Adipocyte (in vitro differentiated cells): ENCODE measurements at regions not wholly inside any gene's neighbourhood (a gene's known extent, or its start where the extent isn't known, plus 50 kb on each side); places are given as distances from the start of the nearest gene placed in this dataset.

Source experiments
- DNase-seq: peaks from one replicate; pipeline ENCODE4 v3.0.0-alpha.2; 2015; ENCODE audit warnings: low read depth
- H3K27me3 ChIP-seq: replicated peaks from 2 replicates; pipeline ENCODE4 v1.7.0; 2013; ENCODE audit warnings: mild to moderate bottlenecking, low read length, moderate library complexity; ENCODE audit not compliant: control insufficient read depth, insufficient read depth
- H3K36me3 ChIP-seq: 2 replicates; pipeline ENCODE4 v1.7.0; 2013; ENCODE audit warnings: low read length, mild to moderate bottlenecking, moderate library complexity; ENCODE audit not compliant: control insufficient read depth, insufficient read depth, severe bottlenecking
- H3K4me1 ChIP-seq: 2 replicates; pipeline ENCODE4 v1.7.0; 2013; ENCODE audit warnings: mild to moderate bottlenecking, low read length, moderate library complexity; ENCODE audit not compliant: control insufficient read depth, insufficient read depth
- H3K4me3 ChIP-seq: 2 replicates; pipeline ENCODE4 v1.7.0; 2013; ENCODE audit warnings: mild to moderate bottlenecking, low read length, moderate library complexity
- H3K9ac ChIP-seq: 2 replicates; pipeline ENCODE4 v1.7.0; 2013; ENCODE audit warnings: mild to moderate bottlenecking, low read length, moderate library complexity
- H3K9me3 ChIP-seq: 2 replicates; pipeline ENCODE4 v1.7.0; 2013; ENCODE audit warnings: mild to moderate bottlenecking, low read length, moderate library complexity; ENCODE audit not compliant: control insufficient read depth

GRCh38 chr11:71201936-71202597 lies 50.3 kb downstream of the SHANK2 start:
- no peak for DNase-seq
- no peaks in the 10 kb centered on the region for H3K9me3 ChIP-seq
- H3K27me3 ChIP-seq: no peaks in the 10 kb centered on the region
- H3K36me3 ChIP-seq: no peaks in the 10 kb centered on the region
- no peak overlapping the region for H3K9ac ChIP-seq
- H3K4me3 ChIP-seq: no peak overlapping the region
- peaks cover 8% of the 10 kb centered on the region for H3K4me1 ChIP-seq

GRCh38 chr11:71201231-71201630 lies 51.1 kb downstream of the SHANK2 start:
- Histone ChIP-seq H3K9ac (no peak overlapping the region), H3K4me3 (no peak overlapping the region), H3K36me3 (no peaks in the 10 kb centered on the region), H3K4me1 (peaks cover 2% of the 10 kb centered on the region), H3K9me3 (no peaks in the 10 kb centered on the region), H3K27me3 (no peaks in the 10 kb centered on the region)
- no peak for DNase-seq

GRCh38 chr11:71200761-71201160 lies 51.6 kb downstream of the SHANK2 start:
- Histone ChIP-seq H3K36me3 (no peaks in the 10 kb centered on the region), H3K4me1 (no peaks in the 10 kb centered on the region), H3K9ac (no peak overlapping the region), H3K4me3 (no peak overlapping the region), H3K27me3 (no peaks in the 10 kb centered on the region), H3K9me3 (no peaks in the 10 kb centered on the region)
- DNase-seq: no peak

GRCh38 chr11:71200172-71200716 lies 52.1 kb downstream of the SHANK2 start:
- Histone ChIP-seq H3K4me3 (no peak overlapping the region), H3K36me3 (no peaks in the 10 kb centered on the region), H3K9me3 (no peaks in the 10 kb centered on the region), H3K9ac (no peak overlapping the region), H3K4me1 (no peaks in the 10 kb centered on the region), H3K27me3 (no peaks in the 10 kb centered on the region)
- DNase-seq: no peak

GRCh38 chr11:71199226-71199820 lies 53.1 kb downstream of the SHANK2 start:
- no peaks in the 10 kb centered on the region for H3K4me1 ChIP-seq
- H3K4me3 ChIP-seq: no peak overlapping the region
- H3K9me3 ChIP-seq: no peaks in the 10 kb centered on the region
- no peak for DNase-seq
- no peaks in the 10 kb centered on the region for H3K36me3 ChIP-seq
- no peak overlapping the region for H3K9ac ChIP-seq
- no peaks in the 10 kb centered on the region for H3K27me3 ChIP-seq

- DNase-seq: no peak
- Histone ChIP-seq H3K36me3 (no peaks in the 10 kb centered on the region), H3K4me3 (no peak overlapping the region), H3K4me1 (no peaks in the 10 kb centered on the region), H3K9me3 (no peaks in the 10 kb centered on the region), H3K9ac (no peak overlapping the region), H3K27me3 (no peaks in the 10 kb centered on the region)
These were observed 53.6 kb downstream of the SHANK2 start for GRCh38 chr11:71198823-71199165.

- no peak overlapping the region for H3K4me3 ChIP-seq
- H3K36me3 ChIP-seq: no peaks in the 10 kb centered on the region
- no peaks in the 10 kb centered on the region for H3K4me1 ChIP-seq
- no peaks in the 10 kb centered on the region for H3K27me3 ChIP-seq
- H3K9ac ChIP-seq: no peak overlapping the region
- H3K9me3 ChIP-seq: no peaks in the 10 kb centered on the region
- DNase-seq: no peak
These were observed 54.1 kb downstream of the SHANK2 start for GRCh38 chr11:71198141-71198822.

GRCh38 chr11:71197096-71197495 lies 55.3 kb downstream of the SHANK2 start:
- Histone ChIP-seq H3K4me3 (no peak overlapping the region), H3K9ac (no peak overlapping the region), H3K4me1 (no peaks in the 10 kb centered on the region), H3K27me3 (no peaks in the 10 kb centered on the region), H3K9me3 (no peaks in the 10 kb centered on the region), H3K36me3 (no peaks in the 10 kb centered on the region)
- DNase-seq: no peak

GRCh38 chr11:71194710-71195109 lies 57.7 kb downstream of the SHANK2 start:
- DNase-seq: no peak
- no peaks in the 10 kb centered on the region for H3K9me3 ChIP-seq

GRCh38 chr11:71193431-71193830 lies 58.9 kb downstream of the SHANK2 start:
- H3K9me3 ChIP-seq: no peaks in the 10 kb centered on the region
- H3K36me3 ChIP-seq: no peaks in the 10 kb centered on the region
- H3K27me3 ChIP-seq: no peaks in the 10 kb centered on the region
- DNase-seq: no peak
- H3K4me1 ChIP-seq: no peaks in the 10 kb centered on the region
- H3K4me3 ChIP-seq: no peak overlapping the region
- no peak overlapping the region for H3K9ac ChIP-seq

More at GRCh38 chr11:71194710-71195109, 57.7 kb downstream of the SHANK2 start:
- Histone ChIP-seq H3K36me3 (no peaks in the 10 kb centered on the region), H3K27me3 (no peaks in the 10 kb centered on the region), H3K4me3 (no peak overlapping the region), H3K9ac (no peak overlapping the region), H3K4me1 (no peaks in the 10 kb centered on the region)

- H3K9me3 ChIP-seq: no peaks in the 10 kb centered on the region
- no peak for DNase-seq
- H3K9ac ChIP-seq: no peak overlapping the region
- H3K27me3 ChIP-seq: no peaks in the 10 kb centered on the region
- H3K4me3 ChIP-seq: no peak overlapping the region
- no peaks in the 10 kb centered on the region for H3K36me3 ChIP-seq
- H3K4me1 ChIP-seq: no peaks in the 10 kb centered on the region
These were observed 59.7 kb downstream of the SHANK2 start for GRCh38 chr11:71192629-71193028.
